ENCODE measurements at regions not wholly inside any gene's neighbourhood (a gene's known extent, or its start where the extent isn't known, plus 50 kb on each side); places are given as distances from the start of the nearest gene placed in this dataset.
A peak's percentile ranks its signal among the peaks of the same experiment; 100 is the strongest.

- no peak for TF ChIP-seq EP300 (IDR thresholded peaks at IDR 0.05; ENCODE audit: borderline replicate concordance)
- TF ChIP-seq YY1 (IDR thresholded peaks at IDR 0.05; ENCODE audit: low read depth): no peak
- peak; percentile 69 for TF ChIP-seq TEAD4 (IDR thresholded peaks at IDR 0.05)
- no peak for TF ChIP-seq EGR1 (IDR thresholded peaks at IDR 0.05)
- peak; percentile 19; the same call in 1 of the 2 replicates for TF ChIP-seq CEBPB (IDR thresholded peaks at IDR 0.05)
- no peak for TF ChIP-seq ZBTB7A (IDR thresholded peaks at IDR 0.05; ENCODE audit: low read depth)
- no peak for TF ChIP-seq MAX (IDR thresholded peaks at IDR 0.05)
- TF ChIP-seq FOXM1 (IDR thresholded peaks at IDR 0.05; ENCODE audit: borderline replicate concordance, low read depth): no peak
- TF ChIP-seq USF1 (IDR thresholded peaks at IDR 0.05): no peak
- peak; percentile 42; the same call in 1 of the 2 replicates for TF ChIP-seq TCF12 (IDR thresholded peaks at IDR 0.05; ENCODE audit: low read depth)
- TF ChIP-seq TAF1 (IDR thresholded peaks at IDR 0.05; ENCODE audit: low read depth): no peak
- TF ChIP-seq REST (IDR thresholded peaks at IDR 0.05; ENCODE audit: low read depth): no peak
- no peak for TF ChIP-seq CREB1 (IDR thresholded peaks at IDR 0.05; ENCODE audit: low read depth)
- peak; percentile 86 for TF ChIP-seq NFIC (IDR thresholded peaks at IDR 0.05)
- TF ChIP-seq RAD21 (IDR thresholded peaks at IDR 0.05; ENCODE audit: low read depth): no peak
Measured at GRCh38 chr5:74384851-74385250, 255.7 kb downstream of the ENC1 start.

GRCh38 chr5:74382987-74383593, 257.4 kb downstream of the ENC1 start:
- TF ChIP-seq CREB1 (IDR thresholded peaks at IDR 0.05; ENCODE audit: low read depth) (no peak), TAF1 (IDR thresholded peaks at IDR 0.05; ENCODE audit: low read depth) (no peak), FOXM1 (IDR thresholded peaks at IDR 0.05; ENCODE audit: borderline replicate concordance, low read depth) (no peak), TCF12 (IDR thresholded peaks at IDR 0.05; ENCODE audit: low read depth) (no peak), USF1 (IDR thresholded peaks at IDR 0.05) (no peak), MAX (IDR thresholded peaks at IDR 0.05) (no peak), REST (IDR thresholded peaks at IDR 0.05; ENCODE audit: low read depth) (no peak), RAD21 (IDR thresholded peaks at IDR 0.05; ENCODE audit: low read depth) (no peak), NFIC (IDR thresholded peaks at IDR 0.05) (no peak), ZBTB7A (IDR thresholded peaks at IDR 0.05; ENCODE audit: low read depth) (no peak)

- no peak for TF ChIP-seq TAF1 (IDR thresholded peaks at IDR 0.05; ENCODE audit: low read depth)
- TF ChIP-seq RAD21 (IDR thresholded peaks at IDR 0.05; ENCODE audit: low read depth): no peak
- TF ChIP-seq TEAD4 (IDR thresholded peaks at IDR 0.05): no peak
- TF ChIP-seq CREB1 (IDR thresholded peaks at IDR 0.05; ENCODE audit: low read depth): no peak
- TF ChIP-seq USF1 (IDR thresholded peaks at IDR 0.05): no peak
- no peak for TF ChIP-seq MAX (IDR thresholded peaks at IDR 0.05)
- no peak for TF ChIP-seq FOXM1 (IDR thresholded peaks at IDR 0.05; ENCODE audit: borderline replicate concordance, low read depth)
- TF ChIP-seq ZBTB7A (IDR thresholded peaks at IDR 0.05; ENCODE audit: low read depth): no peak
- no peak for TF ChIP-seq NFIC (IDR thresholded peaks at IDR 0.05)
- TF ChIP-seq REST (IDR thresholded peaks at IDR 0.05; ENCODE audit: low read depth): no peak
- TF ChIP-seq EP300 (IDR thresholded peaks at IDR 0.05; ENCODE audit: borderline replicate concordance): no peak
- no peak for TF ChIP-seq CEBPB (IDR thresholded peaks at IDR 0.05)
- no peak for TF ChIP-seq EGR1 (IDR thresholded peaks at IDR 0.05)
- no peak for TF ChIP-seq TCF12 (IDR thresholded peaks at IDR 0.05; ENCODE audit: low read depth)
- TF ChIP-seq YY1 (IDR thresholded peaks at IDR 0.05; ENCODE audit: low read depth): no peak
Measured at GRCh38 chr5:74382123-74382855, 258.2 kb downstream of the ENC1 start.
